GM19023 (cell line): ENCODE measurements at regions not wholly inside any gene's neighbourhood (a gene's known extent, or its start where the extent isn't known, plus 50 kb on each side); places are given as distances from the start of the nearest gene placed in this dataset.
"Not testable (repeated sequence)": the region's sequence is repeated elsewhere in the genome, so short reads cannot be mapped to it uniquely, and the experiment has no call there.

Experiments used
- ATAC-seq: cut with Tn5 transposase; IDR thresholded peaks from one replicate; pipeline ENCODE4 v1.9.1; 2021; ENCODE audit warnings: mild to moderate bottlenecking, moderate library complexity; ENCODE audit not compliant: unreplicated experiment

GRCh38 chr3:106908181-106908938 is 468.9 kb upstream of the CCDC54 start:
- ATAC-seq: no peak

GRCh38 chr3:106913111-106913698 is 464.0 kb upstream of the CCDC54 start:
- ATAC-seq: no peak

- no peak for ATAC-seq
Measured at GRCh38 chr3:106913966-106914365, 463.3 kb upstream of the CCDC54 start.

- no peak for ATAC-seq
Measured at GRCh38 chr3:106920609-106921008, 456.6 kb upstream of the CCDC54 start.

GRCh38 chr3:106929081-106929480 is 448.2 kb upstream of the CCDC54 start:
- ATAC-seq: no peak

- ATAC-seq: no peak
Measured at GRCh38 chr3:106930086-106930485, 447.2 kb upstream of the CCDC54 start.

- no peak for ATAC-seq
Measured at GRCh38 chr3:106931904-106932303, 445.3 kb upstream of the CCDC54 start.

GRCh38 chr3:106936337-106936736 is 440.9 kb upstream of the CCDC54 start:
- ATAC-seq: no peak

- no peak for ATAC-seq
Measured at GRCh38 chr3:106942051-106942450, 435.2 kb upstream of the CCDC54 start.

GRCh38 chr3:106943071-106943470 is 434.2 kb upstream of the CCDC54 start:
- no peak for ATAC-seq

- ATAC-seq: no peak
Measured at GRCh38 chr3:106945435-106945834, 431.8 kb upstream of the CCDC54 start.

GRCh38 chr3:106946866-106947265 is 430.4 kb upstream of the CCDC54 start:
- no peak for ATAC-seq

- no peak for ATAC-seq
Measured at GRCh38 chr3:106957029-106957428, 420.2 kb upstream of the CCDC54 start.

GRCh38 chr3:106962993-106963392 is 414.2 kb upstream of the CCDC54 start:
- no peak for ATAC-seq

GRCh38 chr3:106963442-106963841 is 413.8 kb upstream of the CCDC54 start:
- no peak for ATAC-seq

GRCh38 chr3:106965307-106965706 is 411.9 kb upstream of the CCDC54 start:
- no peak for ATAC-seq

GRCh38 chr3:106969596-106969995 is 407.6 kb upstream of the CCDC54 start:
- no peak for ATAC-seq

- ATAC-seq: no peak
Measured at GRCh38 chr3:106981392-106981791, 395.8 kb upstream of the CCDC54 start.

GRCh38 chr3:106985721-106986120 is 391.5 kb upstream of the CCDC54 start:
- ATAC-seq: no peak

- ATAC-seq: not testable (repeated sequence)
Measured at GRCh38 chr3:106998841-106999682, 378.2 kb upstream of the CCDC54 start.

GRCh38 chr3:107001635-107002034 is 375.6 kb upstream of the CCDC54 start:
- no peak for ATAC-seq

- not testable (repeated sequence) for ATAC-seq
Measured at GRCh38 chr3:107005352-107005751, 371.9 kb upstream of the CCDC54 start.
